GM06990 (cell line): ENCODE measurements at regions not wholly inside any gene's neighbourhood (a gene's known extent, or its start where the extent isn't known, plus 50 kb on each side); places are given as distances from the start of the nearest gene placed in this dataset.

ENCODE experiments used
- DNase-seq: peaks from one replicate; pipeline ENCODE4 v3.0.0-alpha.2; 2011; ENCODE audit not compliant: insufficient read length; ENCODE audit errors: extremely low read depth
- H3K27me3 ChIP-seq: replicated peaks from 2 replicates; pipeline ENCODE4 v1.6.0; 2011; ENCODE audit warnings: low read length; ENCODE audit not compliant: control insufficient read depth, insufficient read depth
- H3K36me3 ChIP-seq: 2 replicates; pipeline ENCODE4 v1.5.1; 2011; ENCODE audit warnings: low read length; ENCODE audit not compliant: control insufficient read depth, insufficient read depth
- H3K4me3 ChIP-seq: replicated peaks from 2 replicates; pipeline ENCODE4 v1.5.1; 2011; ENCODE audit warnings: low read depth, mild to moderate bottlenecking, control low read depth, low read length
- CTCF ChIP-seq: IDR thresholded peaks from 2 replicates; pipeline ENCODE4 v1.5.1; 2011; ENCODE audit warnings: low read length, control low read depth, mild to moderate bottlenecking, inconsistent platforms; ENCODE audit not compliant: insufficient read depth, poor library complexity, severe bottlenecking

GRCh38 chr18:73258375-73259087 lies 390.7 kb upstream of the NETO1 start:
- Histone ChIP-seq H3K27me3 (no peaks in the 10 kb centered on the region), H3K4me3 (no peak overlapping the region), H3K36me3 (no peaks in the 10 kb centered on the region)
- no peak for TF ChIP-seq CTCF
- no peak for DNase-seq

DNA sequence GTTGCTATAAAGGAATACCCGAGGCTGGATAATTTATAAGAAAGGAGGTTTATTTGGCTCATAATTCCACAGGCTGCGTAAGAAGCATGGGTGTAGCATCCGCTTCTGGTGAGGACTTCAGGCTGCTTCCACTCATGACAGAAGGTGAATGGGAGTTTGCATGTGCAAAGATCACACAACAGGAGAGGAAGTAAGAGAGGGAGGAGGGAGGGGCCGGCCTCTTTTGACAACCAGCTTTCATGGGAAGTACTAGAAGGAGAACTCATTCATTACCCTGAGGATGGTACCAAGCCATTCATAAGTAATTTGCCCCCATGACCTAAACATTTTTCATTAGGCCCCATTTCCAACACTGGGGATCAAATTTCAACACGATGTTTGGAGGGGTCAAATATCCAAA lies 386.8 kb upstream of the NETO1 start:
- Histone ChIP-seq H3K36me3 (no peaks in the 10 kb centered on the region), H3K4me3 (no peak overlapping the region), H3K27me3 (no peaks in the 10 kb centered on the region)
- no peak for DNase-seq
- TF ChIP-seq CTCF, result no peak

- Histone ChIP-seq H3K4me3 (no peak overlapping the region), H3K27me3 (no peaks in the 10 kb centered on the region), H3K36me3 (no peaks in the 10 kb centered on the region)
- TF ChIP-seq CTCF, result no peak
- DNase-seq, result no peak
Observed at GRCh38 chr18:73249030-73249429, 381.2 kb upstream of the NETO1 start.

- Histone ChIP-seq H3K36me3 (no peaks in the 10 kb centered on the region), H3K27me3 (no peaks in the 10 kb centered on the region), H3K4me3 (no peak overlapping the region)
- DNase-seq, result no peak
- no peak for TF ChIP-seq CTCF
Observed at GRCh38 chr18:73246763-73247162, 379.0 kb upstream of the NETO1 start.

- Histone ChIP-seq H3K36me3 (no peaks in the 10 kb centered on the region), H3K4me3 (no peak overlapping the region), H3K27me3 (no peaks in the 10 kb centered on the region)
- no peak for DNase-seq
- no peak for TF ChIP-seq CTCF
Observed at GRCh38 chr18:73245345-73245744, 377.6 kb upstream of the NETO1 start.

DNA sequence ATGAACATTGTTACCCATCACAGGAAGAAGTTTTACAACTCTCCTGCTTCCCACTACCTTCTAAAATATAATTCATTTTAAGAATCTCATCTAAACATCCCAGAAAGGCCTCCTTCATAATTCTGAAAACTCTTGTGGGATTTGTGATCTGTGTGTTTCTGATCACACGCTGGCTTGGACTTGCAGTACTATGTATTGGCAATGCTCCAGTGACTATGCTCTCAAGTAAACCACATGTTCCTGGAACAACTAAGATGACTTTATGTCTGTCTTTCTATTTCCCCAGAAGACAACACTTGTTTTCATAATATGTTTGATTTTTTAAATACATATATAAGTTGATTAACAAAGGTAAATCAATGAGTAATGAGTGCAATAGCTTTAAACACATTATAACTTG lies 376.6 kb upstream of the NETO1 start:
- no peaks in the 10 kb centered on the region for H3K27me3 ChIP-seq
- DNase-seq, result no peak
- no peak overlapping the region for H3K4me3 ChIP-seq
- no peak for TF ChIP-seq CTCF
- H3K36me3 ChIP-seq, result no peaks in the 10 kb centered on the region
